ENCODE measurements at regions not wholly inside any gene's neighbourhood (a gene's known extent, or its start where the extent isn't known, plus 50 kb on each side); places are given as distances from the start of the nearest gene placed in this dataset.

GRCh38 chr2:378364-378763, 90.5 kb upstream of the ALKAL2 start:
- intact Hi-C loops (cut with DNase I), result no loop called here
- H3K27ac ChIP-seq, result no peak overlapping the region
- no peaks in the 10 kb centered on the region for H3K27me3 ChIP-seq
- TF ChIP-seq, protein P1, sequence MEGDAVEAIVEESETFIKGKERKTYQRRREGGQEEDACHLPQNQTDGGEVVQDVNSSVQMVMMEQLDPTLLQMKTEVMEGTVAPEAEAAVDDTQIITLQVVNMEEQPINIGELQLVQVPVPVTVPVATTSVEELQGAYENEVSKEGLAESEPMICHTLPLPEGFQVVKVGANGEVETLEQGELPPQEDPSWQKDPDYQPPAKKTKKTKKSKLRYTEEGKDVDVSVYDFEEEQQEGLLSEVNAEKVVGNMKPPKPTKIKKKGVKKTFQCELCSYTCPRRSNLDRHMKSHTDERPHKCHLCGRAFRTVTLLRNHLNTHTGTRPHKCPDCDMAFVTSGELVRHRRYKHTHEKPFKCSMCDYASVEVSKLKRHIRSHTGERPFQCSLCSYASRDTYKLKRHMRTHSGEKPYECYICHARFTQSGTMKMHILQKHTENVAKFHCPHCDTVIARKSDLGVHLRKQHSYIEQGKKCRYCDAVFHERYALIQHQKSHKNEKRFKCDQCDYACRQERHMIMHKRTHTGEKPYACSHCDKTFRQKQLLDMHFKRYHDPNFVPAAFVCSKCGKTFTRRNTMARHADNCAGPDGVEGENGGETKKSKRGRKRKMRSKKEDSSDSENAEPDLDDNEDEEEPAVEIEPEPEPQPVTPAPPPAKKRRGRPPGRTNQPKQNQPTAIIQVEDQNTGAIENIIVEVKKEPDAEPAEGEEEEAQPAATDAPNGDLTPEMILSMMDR (IDR thresholded peaks at IDR 0.05), result no peak
- no peaks in the 10 kb centered on the region for H3K9me3 ChIP-seq
- H3K4me1 ChIP-seq, result no peaks in the 10 kb centered on the region
- DNase-seq (no peak), ATAC-seq (no peak)
- H3K4me3 ChIP-seq, result no peak overlapping the region
- H3K36me3 ChIP-seq, result no peaks in the 10 kb centered on the region

DNA sequence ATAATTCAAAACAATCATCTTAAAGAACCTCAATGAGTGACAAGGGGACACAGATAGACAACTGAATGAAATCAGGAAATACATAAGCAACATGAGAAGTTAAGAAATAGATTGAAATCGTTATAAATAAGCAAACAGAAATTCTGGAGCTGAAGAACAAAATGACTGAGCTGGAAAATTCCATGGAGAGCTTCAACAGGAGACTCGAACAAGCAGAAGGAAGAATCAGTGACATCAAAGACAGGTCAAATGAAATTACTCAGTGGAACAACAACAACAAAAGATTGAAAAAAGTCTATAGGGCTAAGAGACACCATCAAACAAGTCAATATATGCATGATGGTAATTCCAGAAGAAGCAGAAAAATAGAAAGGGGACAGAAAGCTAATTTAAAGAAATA, 89.5 kb upstream of the ALKAL2 start:
- no peak for ATAC-seq
- Histone ChIP-seq H3K4me3 (no peak overlapping the region), H3K36me3 (no peaks in the 10 kb centered on the region), H3K27ac (no peak overlapping the region), H3K4me1 (no peaks in the 10 kb centered on the region), H3K27me3 (no peaks in the 10 kb centered on the region), H3K9me3 (no peaks in the 10 kb centered on the region)
- intact Hi-C loops (cut with DNase I), result no loop called here
- TF ChIP-seq, protein P1 (IDR thresholded peaks at IDR 0.05), result no peak
- no peak for DNase-seq

GRCh38 chr2:375956-376307, 88.0 kb upstream of the ALKAL2 start:
- DNase-seq (no peak), ATAC-seq (no peak)
- H3K4me1 ChIP-seq, result no peaks in the 10 kb centered on the region
- H3K9me3 ChIP-seq, result no peaks in the 10 kb centered on the region
- H3K27me3 ChIP-seq, result no peaks in the 10 kb centered on the region
- H3K27ac ChIP-seq, result no peak overlapping the region
- H3K4me3 ChIP-seq, result no peak overlapping the region
- TF ChIP-seq, protein P1 (IDR thresholded peaks at IDR 0.05), result no peak
- no peaks in the 10 kb centered on the region for H3K36me3 ChIP-seq
- intact Hi-C loops (cut with DNase I), result no loop called here

DNA sequence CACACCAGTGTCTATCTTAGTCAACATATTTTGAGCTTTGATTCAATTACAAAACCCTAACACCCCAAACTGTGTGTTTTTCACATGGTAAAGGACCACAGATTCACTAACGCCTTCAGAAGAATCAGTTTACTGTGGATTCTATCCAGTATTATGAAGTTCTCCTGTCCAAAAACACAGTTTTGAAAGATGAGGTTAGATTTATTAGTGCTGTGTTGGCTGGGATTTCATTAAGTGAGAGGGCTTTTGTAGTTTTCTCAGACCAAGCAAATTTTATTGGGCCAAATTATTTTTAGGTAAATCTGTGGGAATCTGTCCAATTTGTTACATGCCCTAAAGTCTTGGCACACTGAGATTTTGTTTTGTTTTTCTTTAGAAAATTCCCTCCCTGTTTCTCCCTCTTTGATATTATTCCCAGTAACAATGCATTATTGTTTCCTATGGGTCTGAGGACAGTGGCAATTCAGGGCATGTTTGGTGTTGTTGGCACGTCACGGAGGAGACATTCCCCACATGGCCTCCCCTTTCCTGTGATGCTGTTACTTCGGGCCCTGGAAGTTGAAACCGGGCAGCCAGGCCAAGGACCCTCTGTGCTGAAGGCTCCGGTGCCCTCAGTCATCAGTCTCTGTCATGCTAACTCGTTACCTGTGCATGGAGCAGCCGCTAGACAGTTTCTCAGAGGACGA, 87.5 kb upstream of the ALKAL2 start:
- intact Hi-C loops (cut with DNase I), result no loop called here
- H3K4me3 ChIP-seq, result no peak overlapping the region
- DNase-seq, result no peak
- no peaks in the 10 kb centered on the region for H3K27me3 ChIP-seq
- TF ChIP-seq, protein P1 (IDR thresholded peaks at IDR 0.05), result no peak
- no peaks in the 10 kb centered on the region for H3K36me3 ChIP-seq
- H3K4me1 ChIP-seq, result no peaks in the 10 kb centered on the region
- no peak overlapping the region for H3K27ac ChIP-seq
- ATAC-seq, result no peak
- no peaks in the 10 kb centered on the region for H3K9me3 ChIP-seq

DNA sequence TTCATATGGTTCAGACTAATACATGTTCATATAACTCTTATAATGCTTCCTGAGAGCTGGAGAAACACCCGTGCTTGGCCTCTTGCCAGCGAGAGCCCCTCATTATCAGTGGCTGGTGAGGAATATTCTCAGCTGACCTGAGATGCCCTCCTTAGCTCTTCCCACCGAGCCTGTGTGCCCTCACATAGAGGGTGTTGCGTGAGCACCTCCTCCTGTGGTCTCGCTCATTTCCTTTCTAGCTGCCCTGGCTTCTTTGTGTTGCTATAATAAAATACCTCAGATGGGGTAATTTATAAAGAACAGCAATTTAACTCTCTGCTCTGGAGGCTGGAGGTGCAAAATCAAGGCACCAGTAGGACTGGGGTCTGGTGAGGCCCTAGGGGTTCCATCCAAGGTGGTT, 80.5 kb upstream of the ALKAL2 start:
- Histone ChIP-seq H3K9me3 (no peaks in the 10 kb centered on the region), H3K4me3 (no peak overlapping the region), H3K27ac (no peak overlapping the region), H3K36me3 (no peaks in the 10 kb centered on the region), H3K27me3 (no peaks in the 10 kb centered on the region), H3K4me1 (no peaks in the 10 kb centered on the region)
- ATAC-seq, result no peak
- DNase-seq, result no peak
- TF ChIP-seq, protein P1 (IDR thresholded peaks at IDR 0.05), result no peak
- intact Hi-C loops (cut with DNase I), result no loop called here

DNA sequence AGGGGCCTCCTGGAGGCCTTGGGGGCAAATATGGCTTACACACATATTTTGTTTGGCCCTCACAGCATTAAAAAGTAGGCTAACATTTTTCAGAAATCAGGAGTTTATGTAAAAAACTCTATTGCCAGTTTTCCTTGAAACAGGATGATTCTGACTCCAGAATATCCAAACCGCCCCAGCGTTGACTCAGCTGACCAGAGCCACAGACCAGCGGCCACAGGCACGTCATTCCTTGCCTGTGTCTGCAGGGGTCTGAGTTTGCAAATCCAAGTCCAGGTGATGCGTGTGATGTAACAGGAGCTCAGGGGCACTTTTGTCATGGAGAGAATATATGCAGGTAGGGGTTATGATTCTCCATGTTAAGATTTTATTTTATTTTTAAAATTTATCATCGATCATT, 79.4 kb upstream of the ALKAL2 start:
- Histone ChIP-seq H3K4me1 (no peaks in the 10 kb centered on the region), H3K4me3 (no peak overlapping the region), H3K9me3 (no peaks in the 10 kb centered on the region), H3K27ac (no peak overlapping the region), H3K36me3 (no peaks in the 10 kb centered on the region), H3K27me3 (no peaks in the 10 kb centered on the region)
- TF ChIP-seq, protein P1 (IDR thresholded peaks at IDR 0.05), result no peak
- DNase-seq (no peak), ATAC-seq (no peak)
- intact Hi-C loops (cut with DNase I), result no loop called here

All from upper lobe of right lung (tissue), 1 donor.